B cell (primary cell): ENCODE measurements at regions not wholly inside any gene's neighbourhood (a gene's known extent, or its start where the extent isn't known, plus 50 kb on each side); places are given as distances from the start of the nearest gene placed in this dataset.

Source experiments
- ATAC-seq: fragments of 200-7000 bp; cut with Tn5 transposase; one replicate; pipeline ENCODE4 v1.10.0; 2021; ENCODE audit warnings: low read depth, mild to moderate bottlenecking, moderate number of reproducible peaks, moderate library complexity
- CTCF ChIA-PET: fragments of 350-600 bp; sonication (Branson Sonifier 250); formaldehyde crosslinking; loops from one replicate; lab custom pipeline; 2021; ENCODE audit warnings: antibody characterized with exemption, inconsistent platforms; lab: Charles Lee
- POLR2A ChIA-PET: fragments of 350-600 bp; sonication (Branson Sonifier 250); formaldehyde crosslinking; loops from one replicate; lab custom pipeline; 2021; ENCODE audit warnings: antibody characterized with exemption; lab: Charles Lee
- DNase-seq: peaks from one replicate; pipeline ENCODE4 v3.0.0; 2013
- H2AFZ ChIP-seq: 2 replicates; pipeline ENCODE4 v1.6.1; 2012; ENCODE audit warnings: mild to moderate bottlenecking, low read depth, low read length; ENCODE audit not compliant: insufficient read depth, poor library complexity, severe bottlenecking
- H3K27ac ChIP-seq, 2 donors: 1 replicate in 1 of 2; 2 replicates in 1 of 2; pipeline ENCODE4 v1.5.1; 2012 to 2013; ENCODE audit warnings: low read length in 2 of 2, mild to moderate bottlenecking in 2 of 2, moderate library complexity in 1 of 2
- H3K27me3 ChIP-seq, 4 experiments: fragments of 200-600 bp in 1 of 4; sonication (generic) in 1 of 4; replicated peaks in 1 of 4; 1 replicate in 2 of 4; 2 replicates in 2 of 4; pipeline versions ENCODE4 v1.6.1 to v1.7.0; 2013 to 2016; ENCODE audit warnings: low read length in 3 of 4, mild to moderate bottlenecking in 2 of 4, mixed read lengths in 1 of 4, moderate library complexity in 1 of 4; ENCODE audit not compliant: insufficient read depth in 4 of 4, control insufficient read depth in 3 of 4; ENCODE audit errors: control extremely low read depth in 1 of 4
- H3K36me3 ChIP-seq, 2 experiments: replicated peaks in 1 of 2; 1 replicate in 1 of 2; 2 replicates in 1 of 2; pipeline versions ENCODE4 v1.6.1 to v1.7.1; 2013; ENCODE audit warnings: low read length in 1 of 2; ENCODE audit not compliant: insufficient read depth in 2 of 2, control insufficient read depth in 1 of 2; ENCODE audit errors: control extremely low read depth in 1 of 2, extremely low read depth in 1 of 2
- H3K4me1 ChIP-seq, 2 donors: fragments of 200-600 bp in 1 of 2; sonication (generic) in 1 of 2; 1 replicate in 1 of 2; 2 replicates in 1 of 2; pipeline versions ENCODE4 v1.5.1 to v1.6.1; 2013 to 2017; ENCODE audit warnings: low read length in 2 of 2; ENCODE audit not compliant: control insufficient read depth in 2 of 2, insufficient read depth in 2 of 2
- H3K4me2 ChIP-seq: replicated peaks from 2 replicates; pipeline ENCODE3; 2012; ENCODE audit warnings: mild to moderate bottlenecking, low read depth, low read length; ENCODE audit not compliant: poor library complexity, severe bottlenecking
- H3K4me3 ChIP-seq, 5 experiments: fragments of 200-600 bp in 1 of 5; sonication (generic) in 1 of 5; 1 replicate in 3 of 5; 2 replicates in 2 of 5; pipeline versions ENCODE4 v1.5.1 to v1.7.0; 2011 to 2016; ENCODE audit warnings: low read length in 4 of 5, mild to moderate bottlenecking in 4 of 5, low read depth in 2 of 5, control low read depth in 1 of 5, moderate library complexity in 1 of 5; ENCODE audit not compliant: insufficient read depth in 1 of 5; ENCODE audit errors: control extremely low read depth in 1 of 5, extremely low read depth in 1 of 5
- H3K79me2 ChIP-seq: fragments of 200-600 bp; sonication (generic); one replicate; pipeline ENCODE4 v1.6.0; 2016; ENCODE audit warnings: low read length; ENCODE audit not compliant: control insufficient read depth, insufficient read depth
- H3K9ac ChIP-seq: fragments of 200-600 bp; sonication (generic); 2 replicates; pipeline ENCODE4 v1.6.1; 2017; ENCODE audit warnings: mild to moderate bottlenecking, low read length, moderate library complexity
- H3K9me3 ChIP-seq, 3 donors: one replicate each; pipeline versions ENCODE4 v1.6.1 to v1.7.1; 2013; ENCODE audit warnings: low read length in 2 of 3; ENCODE audit not compliant: control insufficient read depth in 2 of 3, insufficient read depth in 1 of 3; ENCODE audit errors: control extremely low read depth in 1 of 3
- H4K20me1 ChIP-seq: 2 replicates; pipeline ENCODE4 v1.6.0; 2012; ENCODE audit warnings: mild to moderate bottlenecking, low read length; ENCODE audit not compliant: insufficient read depth, control insufficient read depth, poor library complexity, severe bottlenecking
- H3K27ac Mint-ChIP-seq: one replicate; pipeline ENCODE4 v1.8.0; 2021; ENCODE audit warnings: mixed read lengths
- H3K27me3 Mint-ChIP-seq: one replicate; pipeline ENCODE4 v1.8.0; 2021; ENCODE audit warnings: mixed read lengths
- H3K4me1 Mint-ChIP-seq: one replicate; pipeline ENCODE4 v1.8.0; 2021; ENCODE audit warnings: mixed read lengths
- H3K4me3 Mint-ChIP-seq: one replicate; pipeline ENCODE4 v1.8.0; 2021; ENCODE audit warnings: mixed read lengths
- H3K9me3 Mint-ChIP-seq: one replicate; pipeline ENCODE4 v1.8.0; 2022; ENCODE audit warnings: mixed read lengths; ENCODE audit not compliant: insufficient read depth
- EZH2 ChIP-seq: IDR thresholded peaks from 2 replicates; pipeline ENCODE4 v1.6.1; 2012; ENCODE audit warnings: borderline replicate concordance, low read depth, mild to moderate bottlenecking, moderate library complexity, low read length; ENCODE audit not compliant: insufficient read depth, poor library complexity, severe bottlenecking
- WGBS: methylation state at CpG from one replicate; pipeline ENCODE4 v1.1.5; 2013; ENCODE audit warnings: missing lambda C conversion rate; ENCODE audit not compliant: insufficient coverage; 5-methylcytosine and 5-hydroxymethylcytosine counted together
- intact Hi-C: fragments of 100-400 bp; cut with micrococcal nuclease; formaldehyde crosslinking; loops from one replicate; pipeline ENCODE4 v1.10.0; 2022
- TF ChIP-seq, protein P1 (sequence below): fragments of 200-600 bp; IDR thresholded peaks from one replicate; pipeline ENCODE4 v1.8.0; 2022; ENCODE audit warnings: antibody characterized with exemption, mild to moderate bottlenecking

DNA sequence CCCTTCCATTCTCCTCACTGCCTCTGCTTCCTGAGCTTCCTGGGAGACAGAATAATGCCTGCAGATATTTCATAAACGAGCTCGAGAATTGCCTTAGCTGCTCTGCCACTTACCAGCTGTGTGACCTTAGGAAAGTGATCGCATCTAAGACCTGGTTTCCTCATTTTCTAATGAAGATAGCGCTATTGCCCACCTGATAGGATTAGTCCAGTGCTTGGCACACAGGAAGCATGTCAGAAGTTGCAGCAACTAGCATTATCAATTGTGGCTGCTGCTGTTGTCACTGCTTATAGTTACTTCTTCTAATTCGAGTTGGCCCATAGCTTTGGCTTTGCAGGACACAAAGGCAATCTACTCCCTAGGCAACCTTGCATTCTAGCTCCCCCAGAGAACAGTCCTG, 305.5 kb upstream of the SGK1 start:
- H3K4me3 Mint-ChIP-seq, result no peak overlapping the region
- intact Hi-C loops, result no loop called here

GRCh38 chr6:134622382-134623173, 304.7 kb upstream of the SGK1 start:
- H3K9me3 Mint-ChIP-seq, result no peaks in the 10 kb centered on the region
- no peak overlapping the region for H3K4me3 Mint-ChIP-seq
- intact Hi-C loops, result no loop called here
- TF ChIP-seq EZH2, result no peak
- TF ChIP-seq, protein P1, sequence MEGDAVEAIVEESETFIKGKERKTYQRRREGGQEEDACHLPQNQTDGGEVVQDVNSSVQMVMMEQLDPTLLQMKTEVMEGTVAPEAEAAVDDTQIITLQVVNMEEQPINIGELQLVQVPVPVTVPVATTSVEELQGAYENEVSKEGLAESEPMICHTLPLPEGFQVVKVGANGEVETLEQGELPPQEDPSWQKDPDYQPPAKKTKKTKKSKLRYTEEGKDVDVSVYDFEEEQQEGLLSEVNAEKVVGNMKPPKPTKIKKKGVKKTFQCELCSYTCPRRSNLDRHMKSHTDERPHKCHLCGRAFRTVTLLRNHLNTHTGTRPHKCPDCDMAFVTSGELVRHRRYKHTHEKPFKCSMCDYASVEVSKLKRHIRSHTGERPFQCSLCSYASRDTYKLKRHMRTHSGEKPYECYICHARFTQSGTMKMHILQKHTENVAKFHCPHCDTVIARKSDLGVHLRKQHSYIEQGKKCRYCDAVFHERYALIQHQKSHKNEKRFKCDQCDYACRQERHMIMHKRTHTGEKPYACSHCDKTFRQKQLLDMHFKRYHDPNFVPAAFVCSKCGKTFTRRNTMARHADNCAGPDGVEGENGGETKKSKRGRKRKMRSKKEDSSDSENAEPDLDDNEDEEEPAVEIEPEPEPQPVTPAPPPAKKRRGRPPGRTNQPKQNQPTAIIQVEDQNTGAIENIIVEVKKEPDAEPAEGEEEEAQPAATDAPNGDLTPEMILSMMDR, result no peak
- peaks cover 0 to 4% of the 10 kb centered on the region in 2 donors for H3K4me1 ChIP-seq
- H3K27ac ChIP-seq, result no peak overlapping the region
- H3K36me3 ChIP-seq, result no peaks in the 10 kb centered on the region
- DNase-seq (no peak), ATAC-seq (no peak)
- 96% methylated on average over 3 of the region's 4 CpGs for WGBS
- no peak overlapping the region for H3K27ac Mint-ChIP-seq
- H2AFZ ChIP-seq, result no peak overlapping the region
- CTCF ChIA-PET, result interaction anchor here (1.0 to 1.7 kb wide), 3 partner anchors 18 to 444 kb away, joined by 3 to 8 read pairs (median 5); no protein-coding TSS in a partner anchor
- no peaks in the 10 kb centered on the region for H3K79me2 ChIP-seq
- no peaks in the 10 kb centered on the region for H3K9me3 ChIP-seq
- no peak overlapping the region for H3K9ac ChIP-seq
- POLR2A ChIA-PET, result no interaction called here
- no peak overlapping the region for H3K4me3 ChIP-seq
- no peak overlapping the region for H3K4me2 ChIP-seq
- no peaks in the 10 kb centered on the region for H3K27me3 ChIP-seq
- H3K4me1 Mint-ChIP-seq, result peaks cover 2% of the 10 kb centered on the region
- H3K27me3 Mint-ChIP-seq, result peaks cover 7% of the 10 kb centered on the region
- no peaks in the 10 kb centered on the region for H4K20me1 ChIP-seq

More for the DNA sequence above, 305.5 kb upstream of the SGK1 start:
- H3K27me3 ChIP-seq, result no peaks in the 10 kb centered on the region
- H3K4me3 ChIP-seq, result no peak overlapping the region
- no peak for ATAC-seq
- H2AFZ ChIP-seq, result no peak overlapping the region
- H3K4me1 Mint-ChIP-seq, result peaks cover 2% of the 10 kb centered on the region
- no peaks in the 10 kb centered on the region for H3K36me3 ChIP-seq
- H3K9me3 ChIP-seq, result no peaks in the 10 kb centered on the region
- H3K27ac ChIP-seq, result no peak overlapping the region
- CTCF ChIA-PET, result interaction anchor here (1.7 kb wide), 1 partner anchor 17 kb away, joined by 8 read pairs; no protein-coding TSS in a partner anchor
- H4K20me1 ChIP-seq, result no peaks in the 10 kb centered on the region
- TF ChIP-seq, protein P1, result no peak
- TF ChIP-seq EZH2, result no peak
- no peak overlapping the region for H3K9ac ChIP-seq
- H3K9me3 Mint-ChIP-seq, result no peaks in the 10 kb centered on the region
- no peaks in the 10 kb centered on the region for H3K79me2 ChIP-seq
- no peak overlapping the region for H3K27ac Mint-ChIP-seq
- H3K4me1 ChIP-seq, result peaks cover 0 to 4% of the 10 kb centered on the region in 2 donors
- no peak overlapping the region for H3K4me2 ChIP-seq
- POLR2A ChIA-PET, result no interaction called here
- peaks cover 7% of the 10 kb centered on the region for H3K27me3 Mint-ChIP-seq
- DNase-seq, result no peak
- WGBS, result 100% methylated on average over 4 of the region's 5 CpGs
